CD4-positive, CD25-positive, alpha-beta regulatory T cell (primary cell): ENCODE measurements at regions not wholly inside any gene's neighbourhood (a gene's known extent, or its start where the extent isn't known, plus 50 kb on each side); places are given as distances from the start of the nearest gene placed in this dataset.
"Not testable (repeated sequence)": the region's sequence is repeated elsewhere in the genome, so short reads cannot be mapped to it uniquely, and the experiment has no call there.

Experiments
- ATAC-seq, 2 donors: fragments of 150-1000 bp; cut with Tn5 transposase; one replicate each; pipeline ENCODE4 v1.10.0; 2021; ENCODE audit warnings: low read depth in 2 of 2, moderate number of reproducible peaks in 2 of 2, moderate library complexity in 1 of 2
- DNase-seq, 3 donors: peaks; one replicate each; pipeline versions ENCODE4 v3.0.0 to v3.0.0-alpha.2; 2012 to 2022; ENCODE audit warnings: mixed read lengths in 1 of 3
- H3K27ac ChIP-seq: one replicate; pipeline ENCODE4 v1.7.0; 2013; ENCODE audit warnings: mild to moderate bottlenecking, low read length; ENCODE audit not compliant: insufficient read depth, poor library complexity, severe bottlenecking
- H3K27me3 ChIP-seq: one replicate; pipeline ENCODE4 v1.7.0; 2013; ENCODE audit warnings: low read length; ENCODE audit not compliant: control insufficient read depth, insufficient read depth
- H3K36me3 ChIP-seq: one replicate; pipeline ENCODE4 v1.7.0; 2013; ENCODE audit warnings: mild to moderate bottlenecking, low read length, moderate library complexity; ENCODE audit not compliant: control insufficient read depth, insufficient read depth
- H3K4me1 ChIP-seq: 2 replicates; pipeline ENCODE4 v1.7.0; 2013; ENCODE audit warnings: mild to moderate bottlenecking, low read length; ENCODE audit not compliant: insufficient read depth, control insufficient read depth, poor library complexity, severe bottlenecking
- H3K4me3 ChIP-seq: one replicate; pipeline ENCODE4 v1.7.0; 2013; ENCODE audit warnings: low read depth, mild to moderate bottlenecking, low read length, moderate library complexity
- H3K9me3 ChIP-seq, 2 experiments: 1 replicate in 1 of 2; 2 replicates in 1 of 2; pipeline ENCODE4 v1.7.0; 2013; ENCODE audit warnings: low read length in 2 of 2, mild to moderate bottlenecking in 1 of 2, moderate library complexity in 1 of 2; ENCODE audit not compliant: control insufficient read depth in 2 of 2
- H3K27ac Mint-ChIP-seq, 3 donors: one replicate each; pipeline ENCODE4 v1.8.0; 2020 to 2022; ENCODE audit warnings: mild to moderate bottlenecking in 3 of 3, mixed read lengths in 3 of 3, moderate library complexity in 2 of 3
- H3K27me3 Mint-ChIP-seq: one replicate; pipeline ENCODE4 v1.8.0; 2022; ENCODE audit warnings: mild to moderate bottlenecking, mixed read lengths
- H3K36me3 Mint-ChIP-seq: one replicate; pipeline ENCODE4 v1.8.0; 2020; ENCODE audit warnings: mixed read lengths
- H3K4me1 Mint-ChIP-seq, 4 donors: one replicate each; pipeline ENCODE4 v1.8.0; 2020 to 2022; ENCODE audit warnings: mixed read lengths in 4 of 4, mild to moderate bottlenecking in 1 of 4
- H3K4me3 Mint-ChIP-seq, 4 donors: one replicate each; pipeline ENCODE4 v1.8.0; 2020 to 2022; ENCODE audit warnings: mild to moderate bottlenecking in 4 of 4, mixed read lengths in 4 of 4, moderate library complexity in 3 of 4
- H3K9me3 Mint-ChIP-seq, 7 donors: one replicate each; pipeline ENCODE4 v1.8.0; 2020 to 2022; ENCODE audit warnings: mixed read lengths in 7 of 7, mild to moderate bottlenecking in 3 of 7, moderate library complexity in 2 of 7

- H3K4me1 ChIP-seq, H3K27ac ChIP-seq, ATAC-seq, H3K4me1 Mint-ChIP-seq, H3K36me3 Mint-ChIP-seq, H3K27me3 ChIP-seq, H3K4me3 Mint-ChIP-seq, H3K27ac Mint-ChIP-seq, H3K4me3 ChIP-seq, H3K36me3 ChIP-seq, DNase-seq, H3K27me3 Mint-ChIP-seq: not testable (repeated sequence)
- peaks cover 11% of the 10 kb centered on the region in 2 experiments for H3K9me3 ChIP-seq
- peaks cover 0 to 13% (median 3%) of the 10 kb centered on the region in 7 donors for H3K9me3 Mint-ChIP-seq
Observed at GRCh38 chr21:19493437-19494241, 1090.1 kb upstream of the TMPRSS15 start.

- no peaks in the 10 kb centered on the region for H3K4me1 ChIP-seq
- H3K27me3 ChIP-seq, result no peaks in the 10 kb centered on the region
- Mint-ChIP-seq H3K9me3 (peaks cover 2 to 15% (median 7%) of the 10 kb centered on the region in 7 donors), H3K27me3 (no peaks in the 10 kb centered on the region), H3K4me3 (no peak overlapping the region), H3K4me1 (peaks cover 0 to 2% (median 0%) of the 10 kb centered on the region in 4 donors), H3K27ac (no peak overlapping the region), H3K36me3 (no peaks in the 10 kb centered on the region)
- DNase-seq (no peak), ATAC-seq (no peak)
- no peaks in the 10 kb centered on the region for H3K36me3 ChIP-seq
- no peak overlapping the region for H3K4me3 ChIP-seq
- H3K27ac ChIP-seq, result no peak overlapping the region
- H3K9me3 ChIP-seq, result no peaks in the 10 kb centered on the region
Observed at GRCh38 chr21:19501115-19501514, 1097.5 kb upstream of the TMPRSS15 start.

- no peak for DNase-seq
- Mint-ChIP-seq H3K4me1 (peaks cover 0 to 2% (median 0%) of the 10 kb centered on the region in 4 donors), H3K36me3 (no peaks in the 10 kb centered on the region), H3K27me3 (no peaks in the 10 kb centered on the region), H3K4me3 (no peak overlapping the region), H3K27ac (no peak overlapping the region), H3K9me3 (peaks cover 0 to 25% (median 3%) of the 10 kb centered on the region in 7 donors)
- Histone ChIP-seq H3K27me3 (no peaks in the 10 kb centered on the region), H3K9me3 (peaks cover 2 to 19% of the 10 kb centered on the region in 2 experiments), H3K4me3 (no peak overlapping the region), H3K4me1 (no peaks in the 10 kb centered on the region), H3K36me3 (no peaks in the 10 kb centered on the region), H3K27ac (no peak overlapping the region)
- no peak for ATAC-seq
Observed at GRCh38 chr21:19507682-19508260, 1104.2 kb upstream of the TMPRSS15 start.

- H3K4me3 ChIP-seq, result no peak overlapping the region
Observed at GRCh38 chr21:19508442-19508841, 1104.9 kb upstream of the TMPRSS15 start.

GRCh38 chr21:19508844-19509243, 1105.3 kb upstream of the TMPRSS15 start:
- ATAC-seq, result no peak

More at GRCh38 chr21:19508442-19508841, 1104.9 kb upstream of the TMPRSS15 start:
- ATAC-seq, result no peak
- Mint-ChIP-seq H3K36me3 (no peaks in the 10 kb centered on the region), H3K4me3 (no peak overlapping the region), H3K27me3 (no peaks in the 10 kb centered on the region), H3K9me3 (peaks cover 0 to 19% (median 3%) of the 10 kb centered on the region in 7 donors), H3K4me1 (peaks cover 0 to 2% (median 0%) of the 10 kb centered on the region in 4 donors), H3K27ac (no peak overlapping the region)
- Histone ChIP-seq H3K9me3 (peaks cover 2 to 19% of the 10 kb centered on the region in 2 experiments), H3K36me3 (no peaks in the 10 kb centered on the region), H3K27me3 (no peaks in the 10 kb centered on the region), H3K27ac (no peak overlapping the region), H3K4me1 (no peaks in the 10 kb centered on the region)
- no peak for DNase-seq

GRCh38 chr21:19510057-19510456, 1106.5 kb upstream of the TMPRSS15 start:
- Histone ChIP-seq H3K27ac (no peak overlapping the region), H3K4me1 (no peaks in the 10 kb centered on the region), H3K27me3 (no peaks in the 10 kb centered on the region), H3K9me3 (peaks cover 2 to 19% of the 10 kb centered on the region in 2 experiments), H3K36me3 (no peaks in the 10 kb centered on the region), H3K4me3 (no peak overlapping the region)
- no peak for DNase-seq
- Mint-ChIP-seq H3K4me1 (no peaks in the 10 kb centered on the region), H3K27me3 (no peaks in the 10 kb centered on the region), H3K9me3 (peaks cover 0 to 29% (median 2%) of the 10 kb centered on the region in 7 donors), H3K36me3 (no peaks in the 10 kb centered on the region), H3K4me3 (no peak overlapping the region), H3K27ac (no peak overlapping the region)
- ATAC-seq, result no peak

More at GRCh38 chr21:19508844-19509243, 1105.3 kb upstream of the TMPRSS15 start:
- H3K9me3 ChIP-seq, result peaks cover 2 to 19% of the 10 kb centered on the region in 2 experiments
- DNase-seq, result no peak
- H3K27ac ChIP-seq, result no peak overlapping the region
- no peaks in the 10 kb centered on the region for H3K36me3 Mint-ChIP-seq
- H3K4me1 ChIP-seq, result no peaks in the 10 kb centered on the region
- H3K9me3 Mint-ChIP-seq, result peaks cover 0 to 18% (median 3%) of the 10 kb centered on the region in 7 donors
- no peak overlapping the region for H3K4me3 ChIP-seq
- no peak overlapping the region for H3K4me3 Mint-ChIP-seq
- peaks cover 0 to 2% (median 0%) of the 10 kb centered on the region in 4 donors for H3K4me1 Mint-ChIP-seq
- H3K27ac Mint-ChIP-seq, result no peak overlapping the region
- H3K27me3 ChIP-seq, result no peaks in the 10 kb centered on the region
- no peaks in the 10 kb centered on the region for H3K36me3 ChIP-seq
- no peaks in the 10 kb centered on the region for H3K27me3 Mint-ChIP-seq

DNA sequence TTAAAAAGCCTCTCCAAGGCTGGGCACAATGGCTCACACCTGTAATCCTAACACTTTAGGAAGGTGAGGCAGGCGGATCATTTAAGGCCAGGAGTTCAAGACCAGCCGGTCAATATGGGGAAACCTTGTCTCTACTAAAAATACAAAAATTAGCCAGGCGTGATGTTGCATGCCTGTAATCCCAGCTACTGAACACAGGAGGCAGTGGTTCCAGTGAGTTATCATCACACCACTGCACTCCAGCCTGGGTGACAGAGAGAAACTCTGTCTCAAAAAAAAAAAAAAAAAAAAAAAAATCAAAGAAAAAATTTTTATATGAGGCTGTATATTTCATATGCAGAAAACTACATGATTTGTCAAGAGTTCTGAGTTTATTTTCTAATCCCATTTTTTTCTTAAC, 1107.1 kb upstream of the TMPRSS15 start:
- Histone ChIP-seq H3K4me1 (no peaks in the 10 kb centered on the region), H3K36me3 (no peaks in the 10 kb centered on the region), H3K27ac (no peak overlapping the region), H3K9me3 (peaks cover 2 to 19% of the 10 kb centered on the region in 2 experiments), H3K27me3 (no peaks in the 10 kb centered on the region), H3K4me3 (no peak overlapping the region)
- Mint-ChIP-seq H3K36me3 (no peaks in the 10 kb centered on the region), H3K9me3 (peaks cover 0 to 29% (median 4%) of the 10 kb centered on the region in 7 donors), H3K27ac (no peak overlapping the region), H3K4me1 (no peaks in the 10 kb centered on the region), H3K27me3 (no peaks in the 10 kb centered on the region), H3K4me3 (no peak overlapping the region)
- no peak for DNase-seq
- no peak for ATAC-seq
